ENCODE measurements at regions not wholly inside any gene's neighbourhood (a gene's known extent, or its start where the extent isn't known, plus 50 kb on each side); places are given as distances from the start of the nearest gene placed in this dataset.
"Not testable (repeated sequence)": the region's sequence is repeated elsewhere in the genome, so short reads cannot be mapped to it uniquely, and the experiment has no call there.

DNA sequence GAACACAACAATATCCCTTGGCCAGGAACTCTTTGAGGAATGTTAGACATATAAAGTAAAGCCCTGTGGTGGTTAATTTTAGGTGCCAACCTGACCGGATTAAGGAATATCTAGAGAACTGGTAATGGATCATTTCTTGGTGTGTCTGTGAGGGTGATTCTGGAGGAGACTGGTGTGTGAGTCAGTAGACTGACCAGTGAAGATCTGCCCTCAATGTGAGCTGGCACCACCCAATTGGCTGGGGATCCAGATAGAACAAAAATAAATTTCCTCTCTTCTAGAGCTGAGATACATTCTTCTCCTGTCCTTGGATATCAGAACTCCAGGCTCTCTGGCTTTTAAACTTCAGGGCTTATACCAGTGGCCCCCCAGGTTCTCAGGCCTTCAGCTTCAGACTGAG is 56.2 kb upstream of the TNPO1 start:
- no peak for DNase-seq (ENCODE audit: insufficient read length, low spot score)
- FAIRE-seq, result no peak

DNA sequence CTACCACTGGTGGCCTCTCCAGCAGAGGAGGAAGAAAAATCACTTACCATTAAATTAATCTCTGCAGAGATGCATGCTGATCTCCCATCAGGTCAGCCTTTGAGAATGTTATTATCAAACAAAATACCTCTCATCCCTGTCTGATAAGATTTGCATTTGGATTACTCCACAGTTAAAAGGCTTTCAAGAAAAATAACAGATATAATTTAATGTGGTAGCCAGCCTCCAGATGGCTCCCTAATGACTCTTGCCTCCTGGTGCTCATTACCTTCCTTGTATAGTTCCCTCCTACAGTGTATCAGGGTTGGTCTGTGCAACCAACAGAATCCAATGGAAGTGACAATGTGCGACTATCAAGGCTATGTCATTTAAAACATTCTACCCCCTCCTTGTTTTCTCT is 63.6 kb upstream of the TNPO1 start:
- no peak for DNase-seq (ENCODE audit: insufficient read length, low spot score)
- no peak for FAIRE-seq

DNA sequence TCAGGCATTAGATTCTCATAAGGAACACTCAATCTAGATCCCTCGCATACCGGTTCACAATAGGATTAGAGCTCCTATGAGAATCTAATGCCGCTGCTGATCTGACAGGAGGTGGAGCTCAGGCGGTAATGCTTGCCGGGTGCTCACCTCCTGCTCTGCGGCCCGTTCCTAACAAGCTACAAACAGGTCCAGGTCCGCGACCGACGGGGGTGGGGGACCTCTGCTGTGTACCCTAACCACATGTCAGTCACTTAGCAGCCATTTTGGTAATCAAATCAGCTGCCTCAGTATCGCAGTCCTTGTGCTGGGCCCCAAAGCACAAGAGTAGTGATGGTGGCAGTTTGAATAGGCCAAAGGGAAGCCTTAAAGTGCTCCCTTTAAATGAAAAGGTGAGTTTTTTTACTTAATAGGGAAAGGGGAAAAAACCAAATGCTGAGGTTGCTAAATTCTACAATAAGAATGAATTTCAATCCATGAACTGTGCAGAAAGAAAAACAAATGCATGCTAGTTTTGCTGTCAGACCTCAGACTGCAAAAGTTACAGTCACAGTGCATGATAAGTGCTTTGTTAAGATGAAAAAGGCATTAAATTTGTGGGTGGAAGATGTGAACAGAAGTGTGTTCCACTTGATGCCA is 67.0 kb upstream of the TNPO1 start:
- FAIRE-seq (no peak), DNase-seq (ENCODE audit: insufficient read length, low spot score) (no peak)

DNA sequence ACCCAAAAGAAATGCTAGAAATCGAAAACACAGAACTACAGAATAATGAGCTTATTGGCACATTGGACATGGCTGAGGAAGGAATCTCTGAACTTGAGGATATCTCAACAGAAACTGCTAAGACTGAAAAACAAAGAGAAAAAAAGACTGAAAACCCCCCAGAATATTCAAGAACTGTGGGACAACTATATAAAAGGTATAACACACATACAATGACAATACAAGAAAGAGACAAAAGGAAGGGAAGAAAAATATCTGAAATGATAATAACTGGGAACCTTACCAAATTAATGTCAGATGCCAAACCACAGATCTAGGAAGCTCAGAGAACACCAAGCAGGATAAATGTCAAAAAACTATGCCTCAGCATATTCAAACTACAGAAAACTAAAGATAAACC is 68.6 kb upstream of the TNPO1 start:
- no peak for DNase-seq (ENCODE audit: insufficient read length, low spot score)
- no peak for FAIRE-seq

DNA sequence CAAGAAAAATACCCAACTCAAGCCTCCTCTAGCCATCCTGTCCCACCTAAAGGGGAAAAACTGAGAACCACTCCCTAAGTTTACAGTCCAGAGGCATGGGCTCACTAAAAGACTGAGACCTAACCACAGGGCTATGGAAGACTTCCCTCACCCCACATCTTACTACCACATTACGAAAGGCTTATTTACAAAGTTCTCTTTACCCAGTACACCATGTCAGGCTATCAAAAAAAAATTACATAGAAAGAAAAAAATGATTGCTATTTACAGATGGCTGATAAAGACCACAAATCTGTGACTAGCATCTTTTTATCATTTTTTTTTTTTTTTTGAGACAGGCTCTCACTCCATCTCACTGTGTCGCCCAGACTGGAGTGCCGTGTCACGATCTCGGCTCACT is 69.7 kb upstream of the TNPO1 start:
- FAIRE-seq, result no peak
- no peak for DNase-seq (ENCODE audit: insufficient read length, low spot score)

DNA sequence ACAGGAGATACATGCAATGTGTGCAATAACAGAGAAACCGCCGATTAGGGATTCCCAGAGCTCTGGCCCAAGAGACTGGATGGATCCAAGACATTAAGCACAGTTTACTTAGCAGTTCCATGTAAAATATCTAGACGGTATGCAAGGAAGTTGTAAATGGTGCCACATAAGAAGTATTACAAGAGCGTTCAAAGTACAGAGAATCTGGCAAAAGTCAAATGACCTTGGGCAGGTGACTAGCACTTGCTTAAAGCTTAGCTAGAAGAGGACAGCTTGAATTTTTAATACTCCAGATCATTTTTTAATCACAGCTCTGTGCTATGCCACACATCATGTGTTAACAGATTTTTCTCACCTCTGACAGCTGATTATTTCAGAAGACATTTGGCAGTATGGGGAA is 72.3 kb upstream of the TNPO1 start:
- no peak for DNase-seq (ENCODE audit: insufficient read length, low spot score)
- no peak for FAIRE-seq

DNA sequence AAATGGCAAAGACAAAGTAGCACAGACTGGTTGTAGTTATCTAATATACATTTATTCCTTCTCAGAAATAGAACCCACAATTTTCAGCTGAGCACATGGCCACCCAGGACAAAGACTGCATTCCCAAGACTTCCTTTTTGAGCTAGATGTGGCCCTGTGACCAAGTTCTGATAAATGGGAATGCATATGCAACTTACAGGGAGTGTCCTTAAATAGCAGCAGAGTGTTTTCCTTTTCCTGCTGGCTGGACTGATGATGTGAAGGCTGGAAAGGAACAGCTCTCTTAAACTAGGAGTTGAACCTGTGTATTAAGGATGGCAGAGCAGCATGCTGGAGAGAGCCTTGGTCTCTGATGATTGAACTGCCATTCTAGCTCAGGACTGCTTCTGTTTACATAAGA is 74.7 kb upstream of the TNPO1 start:
- no peak for DNase-seq (ENCODE audit: insufficient read length, low spot score)
- FAIRE-seq, result no peak

DNA sequence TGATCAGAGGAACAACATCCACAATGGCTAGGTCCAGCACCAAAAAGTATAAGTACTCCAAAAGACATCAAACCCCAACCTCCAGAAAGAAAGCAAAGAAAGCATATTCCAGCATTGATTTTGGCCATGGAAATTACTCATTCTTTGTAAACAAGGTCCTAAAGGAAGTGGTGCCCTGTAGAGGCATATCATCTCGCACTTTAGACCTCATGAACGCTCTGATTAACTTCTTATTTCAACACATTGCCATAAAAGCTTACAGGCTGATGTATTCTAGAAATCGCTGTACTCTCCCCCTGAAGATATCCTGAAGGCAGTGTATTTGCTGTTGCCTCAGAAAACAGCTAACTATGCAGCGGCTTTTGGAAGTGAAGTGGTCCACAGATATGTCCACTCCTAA is 82.7 kb upstream of the TNPO1 start:
- no peak for FAIRE-seq
- no peak for DNase-seq (ENCODE audit: insufficient read length, low spot score)

DNA sequence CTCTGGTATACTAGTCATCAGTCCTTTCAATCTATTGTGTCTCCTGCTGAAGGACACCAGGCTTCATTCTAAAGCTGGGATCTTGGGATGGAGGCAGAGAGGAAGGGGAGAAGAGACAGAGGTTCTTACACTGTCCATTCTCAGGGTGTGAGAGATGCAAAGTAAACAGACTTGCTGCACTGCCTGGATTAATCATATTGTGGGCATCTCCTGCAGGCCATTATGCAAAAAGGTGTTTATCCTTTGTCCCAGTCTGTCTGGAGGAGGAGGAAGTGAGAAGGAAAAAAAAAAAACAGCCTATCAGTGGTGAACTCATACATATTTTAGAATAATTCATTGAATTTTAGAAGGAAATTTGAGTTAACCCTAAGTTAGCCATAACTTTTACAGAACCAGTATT is 92.9 kb upstream of the TNPO1 start:
- no peak for DNase-seq (ENCODE audit: insufficient read length, low spot score)
- no peak for FAIRE-seq

DNA sequence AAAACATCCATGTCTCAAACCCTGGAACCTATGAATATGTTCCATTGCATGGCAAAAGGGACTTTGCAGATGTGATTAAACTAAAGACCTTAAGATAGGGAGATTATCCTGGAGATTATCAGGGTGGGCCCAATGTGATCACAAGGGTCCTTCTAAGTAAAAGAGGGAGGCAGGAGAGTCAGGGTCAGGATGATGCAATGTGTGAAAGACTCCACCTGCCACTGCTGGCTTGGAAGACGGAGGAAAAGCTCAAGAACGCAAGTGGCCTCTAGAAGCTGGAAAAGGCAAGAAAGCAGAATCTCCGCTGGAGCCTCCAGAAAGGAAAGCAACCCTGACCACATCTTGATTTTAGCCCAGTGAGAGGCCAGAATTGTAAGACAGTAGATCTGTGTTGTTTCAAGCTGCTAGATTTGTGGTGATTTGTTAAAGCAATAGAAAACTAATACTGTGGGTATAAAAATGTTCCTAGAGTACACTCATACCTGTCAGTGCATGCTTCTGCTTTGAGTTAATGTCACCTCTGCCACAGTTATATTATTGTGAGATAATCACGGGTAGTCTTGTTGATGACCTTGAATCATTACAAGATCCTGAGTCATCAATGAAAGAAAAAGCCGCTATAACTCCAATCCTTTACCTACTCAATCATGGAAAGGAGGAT is 93.5 kb upstream of the TNPO1 start:
- DNase-seq (ENCODE audit: insufficient read length, low spot score), result no peak

DNA sequence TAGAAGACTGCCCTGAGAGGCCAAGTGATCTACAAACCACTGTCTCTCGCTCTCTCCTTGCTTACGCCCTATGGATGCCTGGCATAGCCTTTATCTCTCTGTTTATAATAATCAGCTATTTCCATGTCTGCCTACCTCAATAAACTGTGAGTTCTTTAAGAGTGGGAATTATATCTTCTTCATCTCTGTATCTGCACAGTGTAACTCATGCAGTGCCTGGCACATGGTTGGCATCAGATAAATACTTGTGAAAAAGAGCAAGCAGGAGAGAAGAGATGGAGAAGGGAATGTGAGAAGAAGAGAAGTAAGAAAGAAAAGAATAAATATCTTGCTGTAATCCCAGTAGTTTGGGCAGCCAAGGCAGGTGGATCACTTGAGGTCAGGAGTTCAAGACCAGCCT is 94.6 kb upstream of the TNPO1 start:
- DNase-seq (ENCODE audit: insufficient read length, low spot score) (no peak), FAIRE-seq (no peak)

More for the DNA sequence above, 93.5 kb upstream of the TNPO1 start:
- FAIRE-seq, result peak; percentile 14

DNA sequence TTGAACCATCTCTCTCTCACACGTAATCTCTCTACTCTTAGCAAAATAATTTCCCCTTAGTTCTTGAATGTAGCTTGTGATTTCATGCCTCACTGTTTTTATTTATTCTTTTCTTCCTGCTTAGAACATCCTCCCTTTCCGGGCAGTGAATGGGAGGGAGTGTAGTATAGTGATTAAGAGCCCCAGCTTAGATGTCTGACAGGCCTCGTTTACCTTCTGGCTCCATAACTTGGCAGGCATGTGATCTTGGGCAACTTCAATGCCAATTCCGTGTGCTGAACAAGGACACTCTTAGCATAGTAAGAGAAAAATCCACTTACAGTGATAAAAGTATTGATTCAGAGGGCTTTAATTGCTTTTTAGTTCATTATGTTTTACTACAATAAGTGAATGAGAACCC is 96.3 kb upstream of the TNPO1 start:
- no peak for DNase-seq (ENCODE audit: insufficient read length, low spot score)

DNA sequence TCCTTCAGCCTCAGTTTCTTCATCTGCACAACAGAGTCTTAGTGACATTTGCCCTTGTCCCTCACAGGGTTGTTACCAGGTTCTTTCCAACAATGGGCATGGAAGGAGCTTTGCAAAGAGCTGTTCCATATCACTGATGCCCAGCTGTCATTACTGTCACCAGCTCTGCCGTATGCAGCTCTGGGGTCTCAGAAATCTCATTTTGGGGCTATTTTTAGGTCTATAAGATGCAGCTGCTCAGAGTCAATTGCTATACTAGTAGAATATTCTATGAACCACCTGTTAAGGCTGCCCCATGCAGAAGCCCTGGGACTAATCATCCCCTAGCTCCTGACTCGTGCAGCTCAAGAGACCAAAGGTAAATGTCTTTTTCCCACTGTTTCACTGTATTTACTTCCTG is 105.1 kb upstream of the TNPO1 start:
- FAIRE-seq (no peak), DNase-seq (ENCODE audit: insufficient read length, low spot score) (no peak)

More for the DNA sequence above, 96.3 kb upstream of the TNPO1 start:
- FAIRE-seq, result no peak

DNA sequence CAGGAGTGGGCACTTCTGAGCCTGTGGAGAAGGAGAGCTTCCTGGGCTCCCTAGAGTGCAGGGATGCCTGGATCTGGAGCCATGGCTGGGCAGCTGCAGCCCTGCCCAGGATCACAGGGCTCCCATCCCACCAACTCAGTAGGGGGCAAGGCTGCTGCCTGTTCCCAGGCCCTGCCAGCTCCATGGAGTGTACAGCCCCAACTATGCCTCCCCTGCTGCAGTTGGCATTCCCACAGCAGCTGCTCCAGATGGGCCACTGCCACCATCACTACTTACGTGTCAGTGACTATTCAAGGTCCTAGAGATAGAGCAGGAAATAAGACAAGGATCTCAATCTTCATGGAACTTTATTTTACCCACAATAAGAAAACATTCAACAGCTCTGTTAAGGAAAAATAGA is 107.1 kb upstream of the TNPO1 start:
- DNase-seq (ENCODE audit: insufficient read length, low spot score), result no peak
- no peak for FAIRE-seq

DNA sequence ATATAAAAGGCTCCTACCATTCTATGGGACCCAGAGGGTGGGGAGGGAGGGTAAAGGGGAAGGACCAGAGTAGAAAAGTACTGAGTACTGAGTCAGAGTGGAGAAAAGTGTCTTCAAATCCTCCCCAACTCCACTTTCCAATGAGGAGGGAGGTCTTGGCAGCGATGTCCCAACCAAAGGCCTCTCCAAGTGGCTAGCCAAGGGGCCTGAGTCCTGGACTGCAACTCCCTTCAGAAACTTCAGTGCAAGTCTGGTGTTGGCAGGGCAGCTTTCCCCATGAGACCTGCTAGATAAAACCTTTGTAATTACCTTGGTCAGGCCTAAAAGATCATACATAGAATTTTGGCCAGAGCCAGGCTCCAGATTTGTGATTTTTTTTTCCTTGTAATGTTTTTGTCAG is 111.3 kb upstream of the TNPO1 start:
- FAIRE-seq (no peak), DNase-seq (ENCODE audit: insufficient read length, low spot score) (no peak)

DNA sequence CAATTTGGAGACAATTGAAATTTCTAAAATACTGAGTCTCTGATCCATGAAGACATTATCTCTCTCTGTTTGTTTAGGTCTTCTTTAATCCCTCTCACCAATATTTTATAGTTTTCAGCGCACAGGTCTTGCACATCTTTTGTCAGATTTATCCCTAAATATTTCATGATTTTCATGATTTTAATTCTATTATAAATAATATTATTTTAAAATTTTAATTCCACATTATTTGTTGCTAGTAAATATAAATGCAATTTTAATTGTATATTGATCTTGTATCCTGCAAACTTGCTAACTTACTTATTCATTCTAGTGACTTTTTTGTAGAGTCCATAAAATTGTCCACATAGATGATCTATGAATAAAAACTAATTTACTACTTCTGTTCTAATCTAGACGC is 112.6 kb upstream of the TNPO1 start:
- DNase-seq (ENCODE audit: insufficient read length, low spot score) (no peak), FAIRE-seq (no peak)

DNA sequence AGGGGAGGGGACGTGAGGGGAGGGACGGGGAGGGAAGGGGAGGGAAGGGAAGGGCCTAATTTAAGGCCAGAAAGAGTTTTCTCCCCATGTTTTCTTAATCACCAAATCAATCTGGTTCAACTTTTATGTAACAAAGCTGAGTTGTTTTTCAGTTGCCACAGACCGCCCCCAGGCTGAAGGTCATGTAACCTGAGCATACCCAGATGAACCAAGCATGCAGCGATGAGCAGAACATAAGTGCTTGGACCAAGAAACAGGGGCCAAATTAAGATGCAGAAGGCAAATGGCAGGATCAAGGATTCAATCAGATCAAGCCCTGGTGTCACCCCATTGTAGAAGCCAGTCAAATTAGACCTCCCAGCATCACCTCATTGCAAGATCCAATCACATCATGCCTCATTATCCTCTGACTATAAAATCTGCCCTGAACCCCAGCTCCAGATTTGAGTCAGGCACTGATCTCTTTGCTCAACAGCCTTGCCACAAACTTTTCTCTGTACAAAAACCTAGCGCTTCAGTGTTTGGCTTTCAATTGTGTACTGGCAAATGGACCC is 113.5 kb upstream of the TNPO1 start:
- no peak for FAIRE-seq
- no peak for DNase-seq (ENCODE audit: insufficient read length, low spot score)

DNA sequence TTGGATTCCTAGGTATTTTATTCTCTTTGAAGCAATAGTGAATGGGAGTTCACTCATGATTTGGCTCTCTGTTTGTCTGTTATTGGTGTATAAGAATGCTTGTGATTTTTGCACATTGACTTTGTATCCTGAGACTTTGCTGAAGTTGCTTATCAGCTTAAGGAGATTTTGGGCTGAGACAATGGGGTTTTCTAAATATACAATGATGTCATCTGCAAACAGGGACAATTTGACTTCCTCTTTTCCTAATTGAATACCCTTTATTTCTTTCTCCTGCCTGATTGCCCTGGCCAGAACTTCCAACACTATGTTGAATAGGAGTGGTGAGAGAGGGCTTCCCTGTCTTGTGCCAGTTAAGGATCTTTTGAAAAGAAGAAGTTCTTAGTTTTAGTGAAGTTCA is 114.4 kb upstream of the TNPO1 start:
- DNase-seq (ENCODE audit: insufficient read length, low spot score); FAIRE-seq: not testable (repeated sequence)

DNA sequence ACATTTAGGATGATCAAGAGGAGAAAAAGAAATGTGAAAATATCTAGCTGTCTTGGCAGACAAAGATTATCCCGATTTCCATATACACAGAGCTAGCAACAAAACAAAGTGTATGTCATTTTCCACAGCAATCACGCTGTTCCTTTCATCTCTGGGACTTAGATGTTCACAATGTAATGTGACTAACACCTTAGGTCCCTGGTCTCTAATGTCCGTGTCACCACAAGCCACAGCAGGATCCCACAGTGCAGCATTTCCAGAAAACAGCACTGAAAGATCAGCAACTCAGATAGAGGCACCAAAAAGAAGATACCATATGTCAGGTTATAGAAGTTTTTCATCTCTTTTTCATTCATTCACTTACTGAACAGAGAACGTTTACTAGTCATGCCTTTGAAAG is 118.0 kb upstream of the TNPO1 start:
- no peak for DNase-seq (ENCODE audit: insufficient read length, low spot score)
- no peak for FAIRE-seq

DNA sequence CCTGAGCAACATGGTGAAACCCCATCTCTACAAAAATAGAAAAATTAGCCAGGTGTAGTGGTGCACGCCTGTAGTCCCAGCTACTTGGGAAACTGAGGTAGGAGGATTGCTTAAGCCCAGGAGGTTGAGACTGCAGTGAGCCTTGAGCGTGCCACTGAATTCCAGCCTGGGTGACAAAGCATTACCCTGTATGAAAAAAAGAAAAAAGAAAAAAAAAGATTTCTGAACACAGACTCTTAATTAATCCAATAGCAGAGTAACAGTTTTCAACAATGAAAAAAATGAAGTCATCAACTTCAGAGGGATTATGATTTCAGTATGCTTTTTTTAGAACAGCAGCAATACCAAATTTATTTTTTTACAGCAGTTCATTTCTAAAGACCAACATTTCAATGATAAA is 118.8 kb upstream of the TNPO1 start:
- DNase-seq (ENCODE audit: insufficient read length, low spot score) (no peak), FAIRE-seq (no peak)

DNA sequence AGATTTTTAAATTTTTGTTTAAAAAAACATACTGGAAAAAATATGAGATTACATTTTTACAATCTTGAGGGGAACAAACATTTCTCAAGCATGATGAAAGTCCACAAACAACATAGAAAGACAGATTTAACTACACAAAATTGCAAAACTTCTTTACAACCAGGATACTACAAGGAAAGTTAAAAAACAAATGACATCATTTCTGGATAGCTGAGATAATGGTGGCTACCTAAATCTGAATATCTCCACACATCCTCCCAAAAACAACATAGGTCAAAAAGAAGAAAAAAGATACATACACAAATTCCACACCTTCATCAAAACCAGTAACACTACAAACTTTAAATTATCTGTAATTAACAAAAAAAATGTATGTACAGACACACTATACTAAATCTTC is 120.8 kb upstream of the TNPO1 start:
- no peak for FAIRE-seq
- DNase-seq (ENCODE audit: insufficient read length, low spot score), result no peak

DNA sequence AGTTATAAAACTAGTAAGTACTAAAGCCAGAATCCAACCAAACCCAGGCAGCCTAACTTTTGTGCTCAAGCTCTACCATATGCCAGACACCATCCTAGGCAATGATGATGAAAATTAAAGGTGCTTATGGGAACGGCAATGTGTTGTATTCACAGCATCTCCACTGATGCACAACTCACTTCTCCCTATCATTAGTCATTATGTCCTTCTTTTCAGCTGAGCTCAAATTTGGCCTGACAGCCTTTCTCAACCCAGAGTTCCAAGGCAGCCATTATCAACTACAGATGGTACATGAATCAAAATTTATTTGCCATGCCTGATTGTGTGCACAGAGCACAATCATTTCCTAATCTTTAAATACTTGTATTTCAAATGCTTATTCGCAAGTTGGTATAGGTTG is 121.6 kb upstream of the TNPO1 start:
- DNase-seq (ENCODE audit: insufficient read length, low spot score) (no peak), FAIRE-seq (no peak)
